HUES48 (cell line): ENCODE measurements at regions not wholly inside any gene's neighbourhood (a gene's known extent, or its start where the extent isn't known, plus 50 kb on each side); places are given as distances from the start of the nearest gene placed in this dataset.
"Not testable (repeated sequence)": the region's sequence is repeated elsewhere in the genome, so short reads cannot be mapped to it uniquely, and the experiment has no call there.

Source experiments
- H3K27ac ChIP-seq: one replicate; pipeline ENCODE4 v1.7.0; 2013; ENCODE audit warnings: low read depth, low read length, inconsistent platforms
- H3K27me3 ChIP-seq: 2 replicates; pipeline ENCODE4 v1.6.1; 2013; ENCODE audit warnings: mild to moderate bottlenecking, low read length; ENCODE audit not compliant: control insufficient read depth, insufficient read depth
- H3K36me3 ChIP-seq: 2 replicates; pipeline ENCODE4 v1.6.1; 2013; ENCODE audit warnings: low read length; ENCODE audit not compliant: control insufficient read depth, insufficient read depth
- H3K4me1 ChIP-seq: 2 replicates; pipeline ENCODE4 v1.6.1; 2013; ENCODE audit warnings: mild to moderate bottlenecking, low read length; ENCODE audit not compliant: control insufficient read depth, insufficient read depth
- H3K4me3 ChIP-seq: 2 replicates; pipeline ENCODE4 v1.5.1; 2013; ENCODE audit warnings: mild to moderate bottlenecking, low read depth, low read length
- H3K9ac ChIP-seq: 2 replicates; pipeline ENCODE4 v1.6.1; 2013; ENCODE audit warnings: mild to moderate bottlenecking, low read depth, low read length, moderate library complexity
- H3K9me3 ChIP-seq: 2 replicates; pipeline ENCODE4 v1.6.1; 2013; ENCODE audit warnings: low read length; ENCODE audit not compliant: control insufficient read depth, insufficient read depth

GRCh38 chr1:185661971-185662370 lies 72.2 kb upstream of the HMCN1 start:
- peaks cover 20% of the 10 kb centered on the region for H3K4me1 ChIP-seq
- H3K4me3 ChIP-seq = no peak overlapping the region
- no peaks in the 10 kb centered on the region for H3K36me3 ChIP-seq
- H3K27ac ChIP-seq = no peak overlapping the region
- H3K9ac ChIP-seq = no peak overlapping the region
- H3K9me3 ChIP-seq = no peaks in the 10 kb centered on the region
- no peaks in the 10 kb centered on the region for H3K27me3 ChIP-seq

DNA sequence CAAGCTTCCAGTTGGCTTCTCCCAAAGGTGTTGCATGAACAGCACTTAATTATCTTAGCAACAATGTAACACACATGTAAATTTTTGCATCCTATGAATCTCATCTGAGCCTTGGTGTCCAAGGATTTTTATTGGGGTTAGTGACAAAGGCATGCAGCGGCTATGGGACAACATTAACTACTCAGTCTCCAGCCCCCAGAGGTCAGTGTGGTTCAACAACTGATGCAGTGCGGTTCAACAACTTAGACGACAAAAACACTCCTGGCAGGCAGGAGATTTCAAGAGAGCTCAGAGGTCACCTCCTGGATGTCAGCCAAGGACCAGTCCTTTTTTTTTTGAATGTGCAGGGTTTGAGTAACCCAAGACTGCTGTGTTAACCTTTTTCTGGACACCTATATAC lies 77.5 kb upstream of the HMCN1 start:
- Histone ChIP-seq H3K36me3 (no peaks in the 10 kb centered on the region), H3K27ac (no peak overlapping the region), H3K4me1 (0 out of 2 replicates have a peak, but pooled peaks cover 2% of the 10 kb centered on the region), H3K27me3 (no peaks in the 10 kb centered on the region), H3K4me3 (no peak overlapping the region), H3K9ac (no peak overlapping the region), H3K9me3 (no peaks in the 10 kb centered on the region)

DNA sequence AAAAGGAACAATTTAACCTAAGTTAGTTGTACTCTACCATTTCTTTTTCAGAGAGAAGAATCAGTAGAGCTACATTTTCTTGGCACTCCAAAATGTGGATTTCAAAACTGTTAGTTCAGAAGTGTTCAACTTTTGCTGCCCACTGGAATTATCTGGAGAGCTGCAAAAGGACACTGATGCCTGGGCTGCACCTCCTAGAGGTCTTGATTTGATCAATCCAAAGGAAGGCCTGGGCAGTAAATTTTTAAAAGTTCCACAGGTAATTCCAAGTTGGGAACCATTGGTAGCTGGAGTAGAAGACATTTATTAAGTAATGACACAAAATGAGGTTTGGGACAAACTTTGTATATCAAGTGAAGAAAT lies 79.3 kb upstream of the HMCN1 start:
- Histone ChIP-seq H3K9ac (no peak overlapping the region), H3K4me3 (no peak overlapping the region), H3K36me3 (no peaks in the 10 kb centered on the region), H3K27me3 (no peaks in the 10 kb centered on the region), H3K4me1 (no peaks in the 10 kb centered on the region), H3K27ac (peak overlapping the region; percentile 57), H3K9me3 (peaks cover 4% of the 10 kb centered on the region; the same call in 1 of the 2 replicates)

DNA sequence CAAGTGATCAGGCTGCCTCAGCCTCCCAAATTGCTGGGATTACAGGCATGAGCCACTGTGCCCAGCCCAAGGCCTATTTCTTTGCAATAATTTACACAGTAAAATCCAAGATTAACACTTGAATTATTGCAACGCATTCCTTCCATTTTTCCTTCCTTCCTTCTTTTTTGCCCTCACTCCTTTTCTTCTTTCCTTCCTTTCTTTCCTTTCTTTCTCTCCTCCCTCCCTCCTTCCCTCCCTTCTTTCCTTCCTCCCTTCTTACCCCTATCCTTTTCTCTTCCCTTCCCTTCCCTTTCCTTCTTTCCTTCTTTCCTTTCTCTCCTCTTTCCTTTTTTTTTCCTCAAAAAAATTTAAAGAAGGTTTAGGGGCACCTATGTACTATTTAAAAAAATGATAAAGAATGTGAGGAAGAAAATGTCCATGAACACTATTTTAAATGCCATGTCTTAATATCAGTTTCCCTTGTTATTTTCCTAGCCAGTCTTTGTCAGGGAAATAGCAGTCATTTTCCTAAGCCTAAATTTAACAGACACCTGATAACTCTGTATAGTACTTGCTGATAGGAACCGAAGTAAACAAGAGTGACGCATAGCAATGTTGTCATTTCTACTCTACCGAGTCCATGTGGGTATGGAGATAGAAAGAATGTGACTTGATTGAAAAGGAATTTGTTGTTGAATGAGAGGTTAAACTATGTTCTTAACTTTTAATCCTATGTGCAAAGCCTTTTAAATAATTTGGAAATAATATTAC lies 79.8 kb upstream of the HMCN1 start:
- Histone ChIP-seq H3K9ac (no peak overlapping the region), H3K36me3 (no peaks in the 10 kb centered on the region), H3K27ac (peak overlapping the region; percentile 57), H3K4me3 (no peak overlapping the region), H3K9me3 (peaks cover 10% of the 10 kb centered on the region), H3K4me1 (no peaks in the 10 kb centered on the region), H3K27me3 (no peaks in the 10 kb centered on the region)

DNA sequence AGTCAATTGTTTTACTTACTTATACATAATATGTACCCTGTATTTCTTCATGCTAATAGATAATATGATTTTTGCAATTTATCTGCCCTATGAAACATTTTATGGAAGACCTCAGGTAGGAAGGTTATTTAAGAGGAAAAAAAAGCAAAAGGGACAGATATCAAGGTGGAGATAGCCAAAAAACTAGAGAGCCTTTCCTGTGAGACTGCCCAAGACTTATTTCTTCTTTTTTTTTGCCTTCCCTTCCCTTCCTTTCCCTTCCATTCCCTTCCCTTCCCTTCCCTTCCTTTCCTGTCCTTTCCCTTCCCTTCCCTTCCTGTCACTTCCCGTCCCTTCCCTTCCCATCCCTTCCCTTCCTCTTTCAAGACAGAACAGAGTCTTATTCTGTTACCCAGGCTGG lies 80.6 kb upstream of the HMCN1 start:
- H3K4me3 ChIP-seq = no peak overlapping the region
- no peaks in the 10 kb centered on the region for H3K36me3 ChIP-seq
- H3K27me3 ChIP-seq = no peaks in the 10 kb centered on the region
- no peaks in the 10 kb centered on the region for H3K4me1 ChIP-seq
- no peak overlapping the region for H3K9ac ChIP-seq
- H3K27ac ChIP-seq = no peak overlapping the region
- peaks cover 17% of the 10 kb centered on the region for H3K9me3 ChIP-seq

DNA sequence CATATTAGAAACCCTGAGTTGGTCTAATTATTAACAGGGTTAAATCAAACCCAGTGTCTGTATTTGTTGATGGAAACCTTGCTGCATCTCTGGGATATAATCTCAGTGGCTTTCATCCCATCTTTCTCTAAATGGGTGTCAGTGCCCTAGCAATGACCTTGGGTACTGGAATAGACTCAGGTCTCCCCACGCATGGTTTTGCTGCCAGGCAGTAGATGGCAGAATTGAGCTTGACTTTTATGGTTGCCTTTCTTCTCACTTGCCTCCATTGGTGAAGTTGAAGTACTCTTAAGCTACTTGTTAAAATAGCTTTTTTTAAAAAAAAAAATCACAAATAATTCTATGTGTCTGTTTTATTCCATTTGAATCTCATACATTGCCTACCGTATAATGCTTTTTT lies 81.8 kb upstream of the HMCN1 start:
- H3K27me3 ChIP-seq = no peaks in the 10 kb centered on the region
- no peaks in the 10 kb centered on the region for H3K36me3 ChIP-seq
- H3K27ac ChIP-seq = no peak overlapping the region
- H3K4me3 ChIP-seq = no peak overlapping the region
- H3K4me1 ChIP-seq = peaks cover 4% of the 10 kb centered on the region
- H3K9ac ChIP-seq = no peak overlapping the region
- H3K9me3 ChIP-seq = peaks cover 22% of the 10 kb centered on the region

- H3K36me3 ChIP-seq = no peaks in the 10 kb centered on the region
- no peak overlapping the region for H3K9ac ChIP-seq
- peaks cover 22% of the 10 kb centered on the region for H3K9me3 ChIP-seq
- H3K4me1 ChIP-seq = peaks cover 19% of the 10 kb centered on the region
- H3K4me3 ChIP-seq = no peak overlapping the region
- H3K27ac ChIP-seq = no peak overlapping the region
- no peaks in the 10 kb centered on the region for H3K27me3 ChIP-seq
Measured at GRCh38 chr1:185650602-185651230, 83.5 kb upstream of the HMCN1 start.

- Histone ChIP-seq H3K4me3 (no peak overlapping the region), H3K9me3 (peaks cover 28% of the 10 kb centered on the region), H3K36me3 (0 out of 2 replicates have a peak, but pooled peaks cover 4% of the 10 kb centered on the region), H3K27me3 (no peaks in the 10 kb centered on the region), H3K4me1 (peaks cover 29% of the 10 kb centered on the region), H3K9ac (no peak overlapping the region), H3K27ac (no peak overlapping the region)
Measured at GRCh38 chr1:185648858-185649589, 85.2 kb upstream of the HMCN1 start.

DNA sequence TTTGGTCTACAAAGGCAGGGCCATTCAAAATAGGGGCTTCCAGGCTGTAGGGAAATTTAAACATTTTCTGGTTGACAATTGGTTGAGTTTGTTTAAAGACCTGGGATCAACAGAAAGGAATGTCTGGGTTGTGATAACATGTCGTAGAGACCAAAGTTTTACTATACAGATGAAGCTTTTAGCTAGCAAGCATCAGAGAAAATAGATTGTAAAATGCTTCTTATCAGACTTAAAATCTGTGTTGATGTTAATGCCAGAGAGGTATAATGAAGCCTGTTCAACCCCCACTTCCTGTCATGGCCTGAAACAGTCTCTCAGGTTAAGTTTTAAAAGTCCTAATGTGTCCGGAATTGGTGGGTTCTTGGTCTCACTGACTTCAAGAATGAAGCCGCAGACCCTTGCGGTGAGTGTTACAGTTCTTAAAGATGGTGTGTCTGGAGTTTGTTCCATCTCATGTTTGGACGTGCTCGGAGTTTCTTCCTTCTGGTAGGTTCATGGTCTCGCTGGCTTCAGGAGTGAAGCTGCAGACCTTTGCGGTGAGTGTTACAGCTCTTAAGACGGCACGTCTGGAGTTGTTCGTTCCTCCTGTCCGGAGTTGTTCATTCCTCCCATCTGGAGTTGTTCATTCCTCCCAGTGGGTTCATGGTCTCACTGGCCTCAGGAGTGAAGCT lies 86.5 kb upstream of the HMCN1 start:
- H3K27ac ChIP-seq = peak overlapping the region; percentile 98
- not testable (repeated sequence) for H3K9ac ChIP-seq, H3K4me3 ChIP-seq, H3K36me3 ChIP-seq, H3K27me3 ChIP-seq
- H3K9me3 ChIP-seq = peaks cover 30% of the 10 kb centered on the region
- H3K4me1 ChIP-seq = peaks cover 29% of the 10 kb centered on the region

GRCh38 chr1:185646202-185646683 lies 87.9 kb upstream of the HMCN1 start:
- Histone ChIP-seq H3K27me3 (no peaks in the 10 kb centered on the region), H3K4me3 (peak overlapping the region; percentile 33), H3K27ac (peak overlapping the region; percentile 98), H3K4me1 (peaks cover 29% of the 10 kb centered on the region), H3K9ac (peak overlapping the region; percentile 29; the same call in 1 of the 2 replicates), H3K9me3 (peaks cover 30% of the 10 kb centered on the region), H3K36me3 (0 out of 2 replicates have a peak, but pooled peaks cover 4% of the 10 kb centered on the region)
